Vagina (tissue), 2 donors: ENCODE measurements at regions not wholly inside any gene's neighbourhood (a gene's known extent, or its start where the extent isn't known, plus 50 kb on each side); places are given as distances from the start of the nearest gene placed in this dataset.

Experiments used
- CTCF ChIP-seq, 3 experiments: fragments of 450-650 bp in 2 of 3; fragments of 200-600 bp in 1 of 3; sonication (generic) in 1 of 3; IDR thresholded peaks; one replicate each; pipeline ENCODE4 v1.5.1; 2017 to 2019; ENCODE audit warnings: antibody characterized with exemption in 3 of 3, mild to moderate bottlenecking in 2 of 3, moderate library complexity in 2 of 3
- POLR2AphosphoS5 ChIP-seq, 2 donors: sonication (generic); formaldehyde crosslinking; IDR thresholded peaks; one replicate each; pipeline ENCODE4 v1.9.0; 2017; ENCODE audit warnings: antibody characterized with exemption in 2 of 2, mild to moderate bottlenecking in 2 of 2, low read depth in 1 of 2; ENCODE audit not compliant: insufficient read depth in 1 of 2

- TF ChIP-seq POLR2AphosphoS5 (IDR thresholded peaks at IDR 0.05; ENCODE audit: insufficient read depth in 1 of 2, low read depth in 1 of 2) (no peak), CTCF (IDR thresholded peaks at IDR 0.05) (no peak)
These were observed 196.9 kb downstream of the TBX15 start for GRCh38 chr1:118791094-118791691.
